ENCODE measurements at regions not wholly inside any gene's neighbourhood (a gene's known extent, or its start where the extent isn't known, plus 50 kb on each side); places are given as distances from the start of the nearest gene placed in this dataset.

GRCh38 chr1:104746994-104747393 is 997.3 kb downstream of the AMY1C start:
- H2AFZ ChIP-seq (ENCODE audit: insufficient read depth, low read depth, low read length, poor library complexity, severe bottlenecking), result no peak overlapping the region
- Mint-ChIP-seq H3K9me3 (no peaks in the 10 kb centered on the region), H3K36me3 (no peaks in the 10 kb centered on the region), H3K27ac (no peak overlapping the region), H3K27me3 (ENCODE audit: low read depth in 3 of 3) (no peaks in the 10 kb centered on the region), H3K4me3 (no peak overlapping the region), H3K4me1 (no peaks in the 10 kb centered on the region)
- H4K20me1 ChIP-seq (ENCODE audit: insufficient read depth, low read length), result no peaks in the 10 kb centered on the region
- H3K9ac ChIP-seq (ENCODE audit: insufficient read depth, low read length, poor library complexity, severe bottlenecking), result no peak overlapping the region
- no peaks in the 10 kb centered on the region for H3K9me3 ChIP-seq (replicated peaks in 1 of 2; ENCODE audit: control insufficient read depth in 1 of 2, insufficient read depth in 1 of 2, low read length in 2 of 2)
- no CpG with 5 or more reads among the region's 2 CpGs for WGBS (ENCODE audit: insufficient coverage)
- TF ChIP-seq CTCF (IDR thresholded peaks at IDR 0.05), result no peak
- no peaks in the 10 kb centered on the region for H3K79me2 ChIP-seq (ENCODE audit: insufficient read depth, low read length)
- H3K27me3 ChIP-seq (ENCODE audit: control insufficient read depth in 2 of 2, insufficient read depth in 2 of 2, low read length in 2 of 2), result no peaks in the 10 kb centered on the region
- H3K4me2 ChIP-seq (replicated peaks; ENCODE audit: extremely low read depth, low read length, poor library complexity, severe bottlenecking), result no peak overlapping the region
- H3K36me3 ChIP-seq (replicated peaks in 1 of 2; ENCODE audit: control insufficient read depth in 1 of 2, insufficient read depth in 2 of 2, low read length in 2 of 2), result no peaks in the 10 kb centered on the region
- H3K27ac ChIP-seq (ENCODE audit: low read depth in 1 of 2, low read length in 2 of 2), result no peak overlapping the region
- intact Hi-C loops (cut with micrococcal nuclease), result no loop called here
- no peak for DNase-seq
- no peak overlapping the region for H3K4me3 ChIP-seq (replicated peaks in 1 of 3; ENCODE audit: low read depth in 2 of 3, low read length in 3 of 3)
- no peaks in the 10 kb centered on the region for H3K4me1 ChIP-seq (ENCODE audit: control insufficient read depth in 1 of 2, insufficient read depth in 2 of 2, low read length in 2 of 2)

GRCh38 chr1:104760017-104760416 is 1010.3 kb downstream of the AMY1C start:
- no peak overlapping the region for H3K4me2 ChIP-seq (replicated peaks; ENCODE audit: extremely low read depth, low read length, poor library complexity, severe bottlenecking)

More at GRCh38 chr1:104760017-104760416, 1010.3 kb downstream of the AMY1C start:
- H3K9me3 ChIP-seq (replicated peaks in 1 of 2; ENCODE audit: control insufficient read depth in 1 of 2, insufficient read depth in 1 of 2, low read length in 2 of 2), result no peaks in the 10 kb centered on the region
- no peak for TF ChIP-seq CTCF (IDR thresholded peaks at IDR 0.05)
- H3K4me3 ChIP-seq (replicated peaks in 1 of 3; ENCODE audit: low read depth in 2 of 3, low read length in 3 of 3), result no peak overlapping the region
- Mint-ChIP-seq H3K9me3 (peaks cover 0 to 4% (median 0%) of the 10 kb centered on the region in 7 donors), H3K4me3 (no peak overlapping the region), H3K27me3 (ENCODE audit: low read depth in 3 of 3) (no peaks in the 10 kb centered on the region), H3K27ac (no peak overlapping the region), H3K4me1 (no peaks in the 10 kb centered on the region), H3K36me3 (no peaks in the 10 kb centered on the region)
- H3K36me3 ChIP-seq (replicated peaks in 1 of 2; ENCODE audit: control insufficient read depth in 1 of 2, insufficient read depth in 2 of 2, low read length in 2 of 2), result no peaks in the 10 kb centered on the region
- H3K4me1 ChIP-seq (ENCODE audit: control insufficient read depth in 1 of 2, insufficient read depth in 2 of 2, low read length in 2 of 2), result no peaks in the 10 kb centered on the region
- H3K9ac ChIP-seq (ENCODE audit: insufficient read depth, low read length, poor library complexity, severe bottlenecking), result no peak overlapping the region
- no peaks in the 10 kb centered on the region for H3K79me2 ChIP-seq (ENCODE audit: insufficient read depth, low read length)
- intact Hi-C loops (cut with micrococcal nuclease), result no loop called here
- no peaks in the 10 kb centered on the region for H4K20me1 ChIP-seq (ENCODE audit: insufficient read depth, low read length)
- DNase-seq, result no peak
- H3K27me3 ChIP-seq (ENCODE audit: control insufficient read depth in 2 of 2, insufficient read depth in 2 of 2, low read length in 2 of 2), result no peaks in the 10 kb centered on the region
- no peak overlapping the region for H2AFZ ChIP-seq (ENCODE audit: insufficient read depth, low read depth, low read length, poor library complexity, severe bottlenecking)
- H3K27ac ChIP-seq (ENCODE audit: low read depth in 1 of 2, low read length in 2 of 2), result no peak overlapping the region
